WTC11 (cell line): ENCODE measurements at regions not wholly inside any gene's neighbourhood (a gene's known extent, or its start where the extent isn't known, plus 50 kb on each side); places are given as distances from the start of the nearest gene placed in this dataset.

Source experiments
- ATAC-seq: fragments of 200-7000 bp; cut with Tn5 transposase; 2 replicates; pipeline ENCODE4 v1.10.0; 2021; ENCODE audit warnings: mild to moderate bottlenecking, moderate library complexity
- CTCF ChIA-PET: fragments of 300-600 bp; sonication (Branson Sonifier 250); formaldehyde crosslinking; loops from one replicate; lab custom pipeline; 2021; ENCODE audit warnings: antibody characterized with exemption; lab: Charles Lee
- POLR2A ChIA-PET: fragments of 350-600 bp; sonication (Branson Sonifier 250); formaldehyde crosslinking; loops from one replicate; lab custom pipeline; 2021; ENCODE audit warnings: antibody characterized with exemption; lab: Charles Lee
- DNase-seq: peaks from one replicate; pipeline ENCODE4 v3.0.0; 2021; ENCODE audit warnings: low spot score
- H3K27ac Mint-ChIP-seq: 2 replicates; pipeline ENCODE4 v1.8.0; 2021; ENCODE audit warnings: mixed read lengths
- H3K27me3 Mint-ChIP-seq: 2 replicates; pipeline ENCODE4 v1.8.0; 2021; ENCODE audit warnings: low read depth, mild to moderate bottlenecking, moderate library complexity, mixed read lengths
- H3K36me3 Mint-ChIP-seq: 2 replicates; pipeline ENCODE4 v1.8.0; 2021; ENCODE audit warnings: mixed read lengths
- H3K4me1 Mint-ChIP-seq: 2 replicates; pipeline ENCODE4 v1.8.0; 2022; ENCODE audit warnings: mixed read lengths
- H3K4me3 Mint-ChIP-seq: 2 replicates; pipeline ENCODE4 v1.8.0; 2021; ENCODE audit warnings: mild to moderate bottlenecking, moderate library complexity, mixed read lengths
- H3K9me3 Mint-ChIP-seq: 2 replicates; pipeline ENCODE4 v1.8.0; 2021; ENCODE audit warnings: mixed read lengths
- ATF2 ChIP-seq: sonication (generic); formaldehyde crosslinking; IDR thresholded peaks from 2 replicates; pipeline ENCODE4 v1.8.1; 2022; ENCODE audit warnings: low read depth, missing genetic modification reagents, borderline replicate concordance
- ETV6 ChIP-seq: sonication (generic); formaldehyde crosslinking; IDR thresholded peaks from 2 replicates; pipeline ENCODE4 v1.8.1; 2022; ENCODE audit warnings: mild to moderate bottlenecking, missing genetic modification reagents
- FOXP1 ChIP-seq: sonication (generic); formaldehyde crosslinking; IDR thresholded peaks from 2 replicates; pipeline ENCODE4 v1.8.0; 2022; ENCODE audit warnings: missing genetic modification reagents, mild to moderate bottlenecking, moderate library complexity, borderline replicate concordance
- GRHL2 ChIP-seq: fragments of 250-450 bp; sonication (Bioruptor Pico); IDR thresholded peaks from 2 replicates; pipeline ENCODE4 v1.8.0; 2022; ENCODE audit warnings: mild to moderate bottlenecking, moderate library complexity; ENCODE audit not compliant: insufficient replicate concordance, severe bottlenecking
- IRF2 ChIP-seq: sonication (generic); formaldehyde crosslinking; IDR thresholded peaks from 2 replicates; pipeline ENCODE4 v1.8.0; 2022; ENCODE audit warnings: low read depth, missing genetic modification reagents, borderline replicate concordance
- MLX ChIP-seq: sonication (generic); formaldehyde crosslinking; IDR thresholded peaks from 2 replicates; pipeline ENCODE4 v1.8.1; 2023; ENCODE audit warnings: mild to moderate bottlenecking, missing genetic modification reagents, moderate library complexity
- NFYB ChIP-seq: sonication (generic); formaldehyde crosslinking; conservative IDR thresholded peaks from 2 replicates; pipeline ENCODE4 v1.8.0; 2022; ENCODE audit warnings: low read depth, missing genetic modification reagents
- NR1H2 ChIP-seq: sonication (generic); formaldehyde crosslinking; IDR thresholded peaks from 2 replicates; pipeline ENCODE4 v1.9.0; 2021; ENCODE audit warnings: mild to moderate bottlenecking, moderate library complexity, missing genetic modification reagents
- NR3C1 ChIP-seq: sonication (generic); formaldehyde crosslinking; conservative IDR thresholded peaks from 2 replicates; pipeline ENCODE4 v1.8.1; 2023; ENCODE audit warnings: low read depth, mild to moderate bottlenecking, missing genetic modification reagents
- SP1 ChIP-seq: sonication (generic); formaldehyde crosslinking; conservative IDR thresholded peaks from 2 replicates; pipeline ENCODE4 v1.8.1; 2022; ENCODE audit warnings: missing genetic modification reagents
- TEAD4 ChIP-seq: sonication (generic); formaldehyde crosslinking; IDR thresholded peaks from 2 replicates; pipeline ENCODE4 v1.8.0; 2022; ENCODE audit warnings: mild to moderate bottlenecking, missing genetic modification reagents
- ZMAT4 ChIP-seq: fragments of 250-450 bp; sonication (Bioruptor Pico); IDR thresholded peaks from 2 replicates; pipeline ENCODE4 v1.9.0; 2021; ENCODE audit warnings: mild to moderate bottlenecking
- ZNF232 ChIP-seq: sonication (generic); formaldehyde crosslinking; IDR thresholded peaks from 2 replicates; pipeline ENCODE4 v1.8.0; 2022; ENCODE audit warnings: mild to moderate bottlenecking, missing genetic modification reagents
- ZNF263 ChIP-seq: sonication (generic); formaldehyde crosslinking; IDR thresholded peaks from 2 replicates; pipeline ENCODE4 v1.8.1; 2022; ENCODE audit warnings: low read depth, mild to moderate bottlenecking, moderate library complexity, missing genetic modification reagents
- ZNF281 ChIP-seq: sonication (generic); formaldehyde crosslinking; IDR thresholded peaks from 2 replicates; pipeline ENCODE4 v1.8.0; 2023; ENCODE audit warnings: mild to moderate bottlenecking, missing genetic modification reagents
- ZNF532 ChIP-seq: fragments of 250-450 bp; sonication (Bioruptor Pico); IDR thresholded peaks from 2 replicates; pipeline ENCODE4 v1.9.0; 2021; ENCODE audit warnings: mild to moderate bottlenecking, borderline replicate concordance
- ZNF671 ChIP-seq: fragments of 250-450 bp; sonication (Bioruptor Pico); IDR thresholded peaks from 2 replicates; pipeline ENCODE4 v1.8.0; 2021; ENCODE audit warnings: mild to moderate bottlenecking
- TF ChIP-seq, protein P1 (sequence below): fragments of 250-450 bp; sonication (Bioruptor Pico); IDR thresholded peaks from 2 replicates; pipeline ENCODE4 v1.9.0; 2021; ENCODE audit warnings: moderate library complexity, mild to moderate bottlenecking, inconsistent platforms, borderline replicate concordance
- TF ChIP-seq, protein P2 (sequence below): sonication (generic); formaldehyde crosslinking; IDR thresholded peaks from 2 replicates; pipeline ENCODE4 v1.8.1; 2023; ENCODE audit warnings: mild to moderate bottlenecking, missing genetic modification reagents
- TF ChIP-seq, protein P3 (sequence below): sonication (generic); formaldehyde crosslinking; IDR thresholded peaks from 2 replicates; pipeline ENCODE4 v1.8.1; 2022; ENCODE audit warnings: low read depth, mild to moderate bottlenecking, moderate library complexity, missing genetic modification reagents, borderline replicate concordance

- DNase-seq (no peak), ATAC-seq (no peak)
- H3K4me1 Mint-ChIP-seq = peaks cover 10% of the 10 kb centered on the region
- ChIA-PET POLR2A (no interaction called here), CTCF (interaction anchor here (1.5 kb wide), 1 partner anchor 83 kb away, joined by 13 read pairs; no protein-coding TSS in a partner anchor)
- H3K27ac Mint-ChIP-seq = no peak overlapping the region
- no peaks in the 10 kb centered on the region for H3K27me3 Mint-ChIP-seq
- no peaks in the 10 kb centered on the region for H3K9me3 Mint-ChIP-seq
- no peak overlapping the region for H3K4me3 Mint-ChIP-seq
- TF ChIP-seq NR3C1 = no peak
- TF ChIP-seq ATF2 (CRISPR knock-in tag) = no peak
- no peak for TF ChIP-seq ETV6 (CRISPR knock-in tag)
- TF ChIP-seq SP1 = no peak
- TF ChIP-seq ZNF232 = no peak
- TF ChIP-seq ZMAT4 = no peak
- no peak for TF ChIP-seq MLX (CRISPR knock-in tag)
- no peak for TF ChIP-seq ZNF263
- no peak for TF ChIP-seq ZNF532
- no peak for TF ChIP-seq NFYB (CRISPR knock-in tag)
- TF ChIP-seq ZNF281 (CRISPR knock-in tag) = no peak
- TF ChIP-seq, protein P1, sequence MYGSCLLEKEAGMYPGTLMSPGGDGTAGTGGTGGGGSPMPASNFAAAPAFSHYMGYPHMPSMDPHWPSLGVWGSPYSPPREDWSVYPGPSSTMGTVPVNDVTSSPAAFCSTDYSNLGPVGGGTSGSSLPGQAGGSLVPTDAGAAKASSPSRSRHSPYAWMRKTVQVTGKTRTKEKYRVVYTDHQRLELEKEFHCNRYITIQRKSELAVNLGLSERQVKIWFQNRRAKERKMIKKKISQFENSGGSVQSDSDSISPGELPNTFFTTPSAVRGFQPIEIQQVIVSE (CRISPR knock-in tag) = no peak
- TF ChIP-seq TEAD4 (CRISPR knock-in tag) = no peak
- TF ChIP-seq GRHL2 = no peak
- TF ChIP-seq, protein P2, sequence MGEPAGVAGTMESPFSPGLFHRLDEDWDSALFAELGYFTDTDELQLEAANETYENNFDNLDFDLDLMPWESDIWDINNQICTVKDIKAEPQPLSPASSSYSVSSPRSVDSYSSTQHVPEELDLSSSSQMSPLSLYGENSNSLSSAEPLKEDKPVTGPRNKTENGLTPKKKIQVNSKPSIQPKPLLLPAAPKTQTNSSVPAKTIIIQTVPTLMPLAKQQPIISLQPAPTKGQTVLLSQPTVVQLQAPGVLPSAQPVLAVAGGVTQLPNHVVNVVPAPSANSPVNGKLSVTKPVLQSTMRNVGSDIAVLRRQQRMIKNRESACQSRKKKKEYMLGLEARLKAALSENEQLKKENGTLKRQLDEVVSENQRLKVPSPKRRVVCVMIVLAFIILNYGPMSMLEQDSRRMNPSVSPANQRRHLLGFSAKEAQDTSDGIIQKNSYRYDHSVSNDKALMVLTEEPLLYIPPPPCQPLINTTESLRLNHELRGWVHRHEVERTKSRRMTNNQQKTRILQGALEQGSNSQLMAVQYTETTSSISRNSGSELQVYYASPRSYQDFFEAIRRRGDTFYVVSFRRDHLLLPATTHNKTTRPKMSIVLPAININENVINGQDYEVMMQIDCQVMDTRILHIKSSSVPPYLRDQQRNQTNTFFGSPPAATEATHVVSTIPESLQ (CRISPR knock-in tag) = no peak
- TF ChIP-seq, protein P3, sequence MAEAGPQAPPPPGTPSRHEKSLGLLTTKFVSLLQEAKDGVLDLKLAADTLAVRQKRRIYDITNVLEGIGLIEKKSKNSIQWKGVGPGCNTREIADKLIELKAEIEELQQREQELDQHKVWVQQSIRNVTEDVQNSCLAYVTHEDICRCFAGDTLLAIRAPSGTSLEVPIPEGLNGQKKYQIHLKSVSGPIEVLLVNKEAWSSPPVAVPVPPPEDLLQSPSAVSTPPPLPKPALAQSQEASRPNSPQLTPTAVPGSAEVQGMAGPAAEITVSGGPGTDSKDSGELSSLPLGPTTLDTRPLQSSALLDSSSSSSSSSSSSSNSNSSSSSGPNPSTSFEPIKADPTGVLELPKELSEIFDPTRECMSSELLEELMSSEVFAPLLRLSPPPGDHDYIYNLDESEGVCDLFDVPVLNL = no peak
- TF ChIP-seq IRF2 (CRISPR knock-in tag) = no peak
- no peak for TF ChIP-seq NR1H2
- no peak for TF ChIP-seq ZNF671 (CRISPR knock-in tag)
- TF ChIP-seq FOXP1 = no peak
- no peaks in the 10 kb centered on the region for H3K36me3 Mint-ChIP-seq
Observed at GRCh38 chr12:45626965-45627364, 102.5 kb upstream of the ARID2 start.
